Loucy (cell line): ENCODE measurements at regions not wholly inside any gene's neighbourhood (a gene's known extent, or its start where the extent isn't known, plus 50 kb on each side); places are given as distances from the start of the nearest gene placed in this dataset.

Source experiments
- CTCF ChIP-seq: fragments of 200-600 bp; sonication (generic); conservative IDR thresholded peaks from 2 replicates; pipeline ENCODE4 v1.5.1; 2014; ENCODE audit warnings: mild to moderate bottlenecking, antibody characterized with exemption, low read length
- EZH2phosphoT487 ChIP-seq: fragments of 200-600 bp; IDR thresholded peaks from 2 replicates; pipeline ENCODE4 v1.6.1; 2018; ENCODE audit warnings: antibody characterized with exemption, mild to moderate bottlenecking, moderate library complexity, borderline replicate concordance

- TF ChIP-seq CTCF (no peak), EZH2phosphoT487 (no peak)
Observed at GRCh38 chr6:140566781-140567277, 1192.4 kb upstream of the CITED2 start.
